ENCODE measurements at regions not wholly inside any gene's neighbourhood (a gene's known extent, or its start where the extent isn't known, plus 50 kb on each side); places are given as distances from the start of the nearest gene placed in this dataset.

GRCh38 chr14:26113911-26114640, 483.8 kb downstream of the NOVA1 start:
- no peak for TF ChIP-seq ZNF274 (IDR thresholded peaks at IDR 0.05; ENCODE audit: low read depth, low read length)
- TF ChIP-seq YY1 (IDR thresholded peaks at IDR 0.05; ENCODE audit: insufficient read depth, insufficient read length) = no peak
- TF ChIP-seq SUZ12 (IDR thresholded peaks at IDR 0.05; ENCODE audit: extremely low read depth, insufficient read depth, insufficient read length) = no peak
